ENCODE measurements at regions not wholly inside any gene's neighbourhood (a gene's known extent, or its start where the extent isn't known, plus 50 kb on each side); places are given as distances from the start of the nearest gene placed in this dataset.

DNA sequence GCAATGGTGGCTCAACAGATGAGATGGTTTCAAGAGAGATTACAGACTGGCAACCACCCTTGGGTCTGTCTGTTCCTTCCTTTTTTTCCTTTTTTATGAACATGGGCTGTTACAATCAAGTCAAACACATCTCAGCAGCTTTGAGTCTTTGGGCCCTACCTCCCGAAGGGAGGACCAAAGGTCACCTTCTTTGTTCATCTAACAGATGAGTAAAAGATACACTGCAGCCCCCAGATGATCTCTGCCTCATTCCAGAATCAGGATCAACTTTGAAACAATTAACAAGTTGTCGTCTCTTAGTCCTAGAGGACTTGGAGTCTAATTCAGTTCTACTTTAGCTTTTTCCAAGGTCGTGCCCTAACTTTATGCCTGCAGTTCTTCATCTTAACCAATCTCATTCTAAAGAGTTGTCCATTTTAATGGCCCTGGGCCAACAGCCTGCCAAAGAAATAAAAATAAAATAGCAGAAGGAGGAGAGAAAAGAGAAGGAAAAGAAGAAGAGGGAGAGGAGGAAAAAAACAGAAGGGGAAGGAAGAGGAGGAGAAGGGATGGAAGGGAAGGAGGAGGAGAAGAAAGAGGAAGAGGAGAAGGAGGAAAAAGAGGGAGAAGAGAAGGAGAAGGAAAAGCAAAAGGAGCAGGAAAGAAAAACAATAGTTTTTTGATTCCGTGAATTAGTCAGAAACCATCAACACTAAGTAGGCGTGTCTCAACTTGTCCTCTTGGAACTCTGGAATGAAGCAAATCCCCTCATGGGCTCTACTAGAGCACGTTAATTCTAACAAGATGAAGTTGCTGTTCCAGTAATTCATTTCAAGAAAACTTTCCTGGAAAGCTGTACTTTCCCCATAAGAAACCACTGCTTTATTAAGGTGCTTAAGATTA, 281.2 kb downstream of the FOXO1 start:
- TF ChIP-seq, protein P1, sequence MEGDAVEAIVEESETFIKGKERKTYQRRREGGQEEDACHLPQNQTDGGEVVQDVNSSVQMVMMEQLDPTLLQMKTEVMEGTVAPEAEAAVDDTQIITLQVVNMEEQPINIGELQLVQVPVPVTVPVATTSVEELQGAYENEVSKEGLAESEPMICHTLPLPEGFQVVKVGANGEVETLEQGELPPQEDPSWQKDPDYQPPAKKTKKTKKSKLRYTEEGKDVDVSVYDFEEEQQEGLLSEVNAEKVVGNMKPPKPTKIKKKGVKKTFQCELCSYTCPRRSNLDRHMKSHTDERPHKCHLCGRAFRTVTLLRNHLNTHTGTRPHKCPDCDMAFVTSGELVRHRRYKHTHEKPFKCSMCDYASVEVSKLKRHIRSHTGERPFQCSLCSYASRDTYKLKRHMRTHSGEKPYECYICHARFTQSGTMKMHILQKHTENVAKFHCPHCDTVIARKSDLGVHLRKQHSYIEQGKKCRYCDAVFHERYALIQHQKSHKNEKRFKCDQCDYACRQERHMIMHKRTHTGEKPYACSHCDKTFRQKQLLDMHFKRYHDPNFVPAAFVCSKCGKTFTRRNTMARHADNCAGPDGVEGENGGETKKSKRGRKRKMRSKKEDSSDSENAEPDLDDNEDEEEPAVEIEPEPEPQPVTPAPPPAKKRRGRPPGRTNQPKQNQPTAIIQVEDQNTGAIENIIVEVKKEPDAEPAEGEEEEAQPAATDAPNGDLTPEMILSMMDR (IDR thresholded peaks at IDR 0.05; ENCODE audit: partially characterized antibody, unreplicated experiment), result no peak
- H3K27ac Mint-ChIP-seq (ENCODE audit: unreplicated experiment), result no peak overlapping the region

DNA sequence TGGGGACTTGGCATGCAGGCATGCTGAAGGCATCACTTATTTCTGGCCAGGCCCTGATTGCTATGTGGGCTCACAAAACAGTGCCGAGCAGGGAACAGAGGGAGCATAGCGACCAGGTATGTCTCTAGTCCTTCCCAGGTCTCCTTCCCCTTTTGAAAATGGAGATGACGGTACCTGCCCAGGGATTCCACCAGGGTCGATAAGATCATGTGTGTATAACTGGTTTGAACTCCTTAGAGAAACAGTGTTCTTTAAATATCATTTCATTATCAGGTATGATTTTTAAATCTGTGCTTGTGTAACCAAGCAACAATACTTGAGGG, 280.6 kb downstream of the FOXO1 start:
- TF ChIP-seq, protein P1 (IDR thresholded peaks at IDR 0.05; ENCODE audit: partially characterized antibody, unreplicated experiment), result no peak
- peaks cover 5% of the 10 kb centered on the region for H3K27me3 Mint-ChIP-seq (ENCODE audit: unreplicated experiment)
- no peak for DNase-seq
- no peaks in the 10 kb centered on the region for H3K36me3 Mint-ChIP-seq (ENCODE audit: unreplicated experiment)
- H3K9me3 Mint-ChIP-seq (ENCODE audit: unreplicated experiment), result no peaks in the 10 kb centered on the region
- peaks cover 9% of the 10 kb centered on the region for H3K4me1 Mint-ChIP-seq (ENCODE audit: low read depth, unreplicated experiment)
- H3K27ac Mint-ChIP-seq (ENCODE audit: unreplicated experiment), result no peak overlapping the region
- no peak overlapping the region for H3K4me3 Mint-ChIP-seq (ENCODE audit: unreplicated experiment)

More for the DNA sequence above, 281.2 kb downstream of the FOXO1 start:
- DNase-seq, result no peak
- Mint-ChIP-seq H3K36me3 (ENCODE audit: unreplicated experiment) (no peaks in the 10 kb centered on the region), H3K9me3 (ENCODE audit: unreplicated experiment) (no peaks in the 10 kb centered on the region), H3K4me1 (ENCODE audit: low read depth, unreplicated experiment) (peaks cover 9% of the 10 kb centered on the region), H3K27me3 (ENCODE audit: unreplicated experiment) (peaks cover 5% of the 10 kb centered on the region), H3K4me3 (ENCODE audit: unreplicated experiment) (no peak overlapping the region)

DNA sequence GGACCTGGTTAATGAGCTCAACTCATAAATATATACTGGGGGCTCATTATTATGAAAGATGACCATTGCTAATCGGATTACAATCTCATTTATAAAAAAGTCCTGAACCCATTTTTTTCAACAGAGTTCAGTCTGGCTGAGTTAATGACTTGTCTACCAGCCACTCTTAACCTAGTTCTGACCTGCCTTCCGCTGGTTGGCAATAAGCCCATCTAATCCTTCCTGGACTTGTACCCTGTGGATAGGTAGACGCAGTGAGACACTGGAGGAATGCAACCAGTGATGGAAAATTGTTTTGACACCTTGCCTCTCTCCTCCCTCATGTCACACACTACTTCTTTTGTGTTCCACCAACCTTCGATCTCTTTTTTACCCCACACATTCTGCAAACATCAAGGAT, 279.9 kb downstream of the FOXO1 start:
- TF ChIP-seq, protein P1 (IDR thresholded peaks at IDR 0.05; ENCODE audit: partially characterized antibody, unreplicated experiment), result no peak
- peaks cover 9% of the 10 kb centered on the region for H3K4me1 Mint-ChIP-seq (ENCODE audit: low read depth, unreplicated experiment)
- H3K27ac Mint-ChIP-seq (ENCODE audit: unreplicated experiment), result no peak overlapping the region
- DNase-seq, result no peak
- H3K27me3 Mint-ChIP-seq (ENCODE audit: unreplicated experiment), result peaks cover 5% of the 10 kb centered on the region
- no peak overlapping the region for H3K4me3 Mint-ChIP-seq (ENCODE audit: unreplicated experiment)
- no peaks in the 10 kb centered on the region for H3K36me3 Mint-ChIP-seq (ENCODE audit: unreplicated experiment)
- H3K9me3 Mint-ChIP-seq (ENCODE audit: unreplicated experiment), result peaks cover 1% of the 10 kb centered on the region

DNA sequence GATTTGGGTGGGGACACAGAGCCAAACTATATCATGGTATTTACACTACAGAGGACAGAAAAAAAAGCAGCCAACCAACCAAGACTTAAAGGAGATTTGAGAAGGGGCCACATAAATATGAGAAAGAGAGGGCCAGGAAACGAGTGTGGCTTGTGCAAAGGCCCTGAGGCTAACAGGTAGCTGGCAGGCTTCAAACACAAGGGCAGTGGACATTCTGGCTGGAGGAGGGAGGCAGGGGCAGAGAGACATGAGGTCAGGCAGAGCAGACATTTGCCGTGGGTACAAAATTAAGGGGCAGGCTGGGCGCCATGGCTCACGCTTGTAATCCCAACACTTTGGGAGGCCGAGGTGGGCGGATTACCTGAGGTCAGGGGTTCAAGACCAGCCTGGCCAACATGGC, 278.7 kb downstream of the FOXO1 start:
- Mint-ChIP-seq H3K4me3 (ENCODE audit: unreplicated experiment) (no peak overlapping the region), H3K27me3 (ENCODE audit: unreplicated experiment) (peaks cover 3% of the 10 kb centered on the region), H3K9me3 (ENCODE audit: unreplicated experiment) (peaks cover 1% of the 10 kb centered on the region), H3K27ac (ENCODE audit: unreplicated experiment) (no peak overlapping the region), H3K36me3 (ENCODE audit: unreplicated experiment) (no peaks in the 10 kb centered on the region), H3K4me1 (ENCODE audit: low read depth, unreplicated experiment) (peaks cover 6% of the 10 kb centered on the region)
- no peak for DNase-seq
- TF ChIP-seq, protein P1 (IDR thresholded peaks at IDR 0.05; ENCODE audit: partially characterized antibody, unreplicated experiment), result no peak

DNA sequence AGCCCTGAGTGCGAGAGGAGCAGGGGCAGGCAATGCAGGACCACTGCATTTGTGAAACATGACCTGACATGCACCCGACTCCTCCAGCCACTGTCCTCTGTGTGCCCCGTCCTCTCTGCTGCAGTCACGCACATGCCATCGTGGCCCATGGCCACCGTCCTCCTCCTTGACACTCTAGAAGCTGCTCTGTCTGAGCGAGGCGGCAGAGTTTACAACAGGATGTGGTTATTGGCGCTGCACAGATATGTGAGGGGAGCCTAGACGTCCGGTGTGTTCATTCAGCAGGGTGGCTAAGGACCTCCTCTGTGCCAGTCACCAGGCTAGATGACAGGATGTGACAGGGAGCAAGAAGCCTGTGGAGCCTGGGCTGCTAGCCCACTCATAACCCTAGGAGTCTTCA, 277.8 kb downstream of the FOXO1 start:
- H3K4me3 Mint-ChIP-seq (ENCODE audit: unreplicated experiment), result no peak overlapping the region
- TF ChIP-seq, protein P1 (IDR thresholded peaks at IDR 0.05; ENCODE audit: partially characterized antibody, unreplicated experiment), result no peak
- DNase-seq, result no peak
- no peak overlapping the region for H3K27ac Mint-ChIP-seq (ENCODE audit: unreplicated experiment)
- peaks cover 6% of the 10 kb centered on the region for H3K4me1 Mint-ChIP-seq (ENCODE audit: low read depth, unreplicated experiment)
- H3K36me3 Mint-ChIP-seq (ENCODE audit: unreplicated experiment), result no peaks in the 10 kb centered on the region
- H3K9me3 Mint-ChIP-seq (ENCODE audit: unreplicated experiment), result peaks cover 1% of the 10 kb centered on the region
- peaks cover 3% of the 10 kb centered on the region for H3K27me3 Mint-ChIP-seq (ENCODE audit: unreplicated experiment)

Measured in glutamatergic neuron (in vitro differentiated cells).